WTC11 (cell line): ENCODE measurements at regions not wholly inside any gene's neighbourhood (a gene's known extent, or its start where the extent isn't known, plus 50 kb on each side); places are given as distances from the start of the nearest gene placed in this dataset.

Source experiments
- AFF4 ChIP-seq: sonication (generic); formaldehyde crosslinking; IDR thresholded peaks from 2 replicates; pipeline ENCODE4 v1.8.1; 2023; ENCODE audit warnings: mild to moderate bottlenecking, missing genetic modification reagents, borderline replicate concordance
- ATF3 ChIP-seq: sonication (generic); formaldehyde crosslinking; conservative IDR thresholded peaks from 2 replicates; pipeline ENCODE4 v1.8.1; 2022; ENCODE audit warnings: mild to moderate bottlenecking, missing genetic modification reagents
- ATF6 ChIP-seq: sonication (generic); formaldehyde crosslinking; IDR thresholded peaks from 2 replicates; pipeline ENCODE4 v1.8.1; 2023; ENCODE audit warnings: mild to moderate bottlenecking, missing genetic modification reagents
- CTCF ChIP-seq: fragments of 200-600 bp; IDR thresholded peaks from 2 replicates; pipeline ENCODE4 v1.8.0; 2022; ENCODE audit warnings: antibody characterized with exemption
- E2F1 ChIP-seq: sonication (generic); formaldehyde crosslinking; IDR thresholded peaks from 2 replicates; pipeline ENCODE4 v1.8.0; 2022; ENCODE audit warnings: mild to moderate bottlenecking, missing genetic modification reagents
- E2F5 ChIP-seq: sonication (generic); formaldehyde crosslinking; IDR thresholded peaks from 2 replicates; pipeline ENCODE4 v1.8.1; 2022; ENCODE audit warnings: mild to moderate bottlenecking, moderate library complexity, missing genetic modification reagents
- ESRRA ChIP-seq: sonication (generic); formaldehyde crosslinking; IDR thresholded peaks from 2 replicates; pipeline ENCODE4 v1.8.1; 2022; ENCODE audit warnings: mild to moderate bottlenecking, missing genetic modification reagents, borderline replicate concordance
- MAX ChIP-seq: sonication (generic); formaldehyde crosslinking; IDR thresholded peaks from 2 replicates; pipeline ENCODE4 v1.8.0; 2022; ENCODE audit warnings: mild to moderate bottlenecking, missing genetic modification reagents
- NFYB ChIP-seq: sonication (generic); formaldehyde crosslinking; conservative IDR thresholded peaks from 2 replicates; pipeline ENCODE4 v1.8.0; 2022; ENCODE audit warnings: low read depth, missing genetic modification reagents
- STAT6 ChIP-seq: sonication (generic); formaldehyde crosslinking; conservative IDR thresholded peaks from 2 replicates; pipeline ENCODE4 v1.8.1; 2023; ENCODE audit warnings: mild to moderate bottlenecking, low read depth, missing genetic modification reagents, moderate library complexity
- TEAD4 ChIP-seq: sonication (generic); formaldehyde crosslinking; IDR thresholded peaks from 2 replicates; pipeline ENCODE4 v1.8.0; 2022; ENCODE audit warnings: mild to moderate bottlenecking, missing genetic modification reagents
- USF2 ChIP-seq: sonication (generic); formaldehyde crosslinking; IDR thresholded peaks from 2 replicates; pipeline ENCODE4 v1.8.1; 2023; ENCODE audit warnings: mild to moderate bottlenecking, missing genetic modification reagents, moderate library complexity
- ZNF512 ChIP-seq: sonication (generic); formaldehyde crosslinking; IDR thresholded peaks from 2 replicates; pipeline ENCODE4 v1.8.1; 2022; ENCODE audit warnings: missing genetic modification reagents, borderline replicate concordance
- ZSCAN18 ChIP-seq: fragments of 250-450 bp; sonication (Bioruptor Pico); IDR thresholded peaks from 2 replicates; pipeline ENCODE4 v2.1.2; 2022; ENCODE audit warnings: mild to moderate bottlenecking, moderate library complexity

GRCh38 chr20:56893226-56893917 lies 264.3 kb downstream of the TFAP2C start:
- TF ChIP-seq NFYB (CRISPR knock-in tag) (no peak), CTCF (no peak), E2F1 (CRISPR knock-in tag) (no peak), USF2 (CRISPR knock-in tag) (no peak), E2F5 (CRISPR knock-in tag) (no peak), MAX (no peak), ATF6 (CRISPR knock-in tag) (no peak), ZNF512 (CRISPR knock-in tag) (no peak), ATF3 (CRISPR knock-in tag) (no peak), TEAD4 (no peak), AFF4 (CRISPR knock-in tag) (no peak), STAT6 (no peak), ZSCAN18 (CRISPR knock-in tag) (no peak), ESRRA (CRISPR knock-in tag) (no peak)
